ENCODE measurements at regions not wholly inside any gene's neighbourhood (a gene's known extent, or its start where the extent isn't known, plus 50 kb on each side); places are given as distances from the start of the nearest gene placed in this dataset.

GRCh38 chr4:144899393-144899792, 198.6 kb downstream of the ANAPC10 start:
- intact Hi-C loops (cut with DNase I): no loop called here
- no peak for DNase-seq

- no peak for DNase-seq
- intact Hi-C loops (cut with DNase I): no loop called here
Observed at GRCh38 chr4:144901141-144901540, 196.9 kb downstream of the ANAPC10 start.

- no peak for DNase-seq
- intact Hi-C loops (cut with DNase I): no loop called here
Observed at GRCh38 chr4:144902614-144903013, 195.4 kb downstream of the ANAPC10 start.

GRCh38 chr4:144903953-144904711, 193.9 kb downstream of the ANAPC10 start:
- intact Hi-C loops (cut with DNase I): no loop called here
- no peak for DNase-seq

- intact Hi-C loops (cut with DNase I): no loop called here
Observed at GRCh38 chr4:144905286-144905685, 192.7 kb downstream of the ANAPC10 start.

GRCh38 chr4:144906181-144906925, 191.6 kb downstream of the ANAPC10 start:
- intact Hi-C loops (cut with DNase I): no loop called here
- DNase-seq: peak in 1 of 42 donors; percentile 3

More at GRCh38 chr4:144905286-144905685, 192.7 kb downstream of the ANAPC10 start:
- no peak for DNase-seq

- intact Hi-C loops (cut with DNase I): no loop called here
- no peak for DNase-seq
Observed at GRCh38 chr4:144910723-144911122, 187.3 kb downstream of the ANAPC10 start.

All from head of caudate nucleus (tissue), 42 donors.